HL-60 (cell line): ENCODE measurements at regions not wholly inside any gene's neighbourhood (a gene's known extent, or its start where the extent isn't known, plus 50 kb on each side); places are given as distances from the start of the nearest gene placed in this dataset.

Experiments used
- DNase-seq, 2 experiments: peaks; one replicate each; pipeline ENCODE4 v3.0.0-alpha.2; 2010 to 2020; ENCODE audit warnings: low read depth in 1 of 2, low spot score in 1 of 2
- H3K27ac ChIP-seq: fragments of 250-450 bp; sonication (Bioruptor Pico); replicated peaks from 2 replicates; pipeline ENCODE4 v1.5.1; 2020; ENCODE audit warnings: mild to moderate bottlenecking, moderate library complexity
- H3K27me3 ChIP-seq: fragments of 250-450 bp; sonication (Bioruptor Pico); 2 replicates; pipeline ENCODE4 v1.5.1; 2021; ENCODE audit warnings: mild to moderate bottlenecking, moderate library complexity; ENCODE audit not compliant: insufficient read depth, poor library complexity, severe bottlenecking
- H3K4me3 ChIP-seq: replicated peaks from 2 replicates; pipeline ENCODE4 v1.5.1; 2011; ENCODE audit warnings: mild to moderate bottlenecking, control low read depth, low read length; ENCODE audit not compliant: insufficient read depth
- CTCF ChIP-seq: IDR thresholded peaks from one replicate; pipeline ENCODE4 v1.5.1; 2011; ENCODE audit warnings: low read length, control low read depth, inconsistent platforms; ENCODE audit not compliant: insufficient read depth
- GABPA ChIP-seq: IDR thresholded peaks from 2 replicates; pipeline ENCODE4 v1.6.1; 2012; ENCODE audit warnings: low read depth
- POLR2AphosphoS5 ChIP-seq: IDR thresholded peaks from 2 replicates; pipeline ENCODE4 v1.6.1; 2012; ENCODE audit warnings: low read depth
- REST ChIP-seq: IDR thresholded peaks from 2 replicates; pipeline ENCODE4 v1.6.1; 2012; ENCODE audit warnings: low read depth; ENCODE audit not compliant: insufficient replicate concordance
- SPI1 ChIP-seq: IDR thresholded peaks from 2 replicates; pipeline ENCODE4 v1.6.1; 2012; ENCODE audit warnings: low read depth, mild to moderate bottlenecking, borderline replicate concordance

- TF ChIP-seq CTCF: no peak
- TF ChIP-seq SPI1: no peak
- TF ChIP-seq GABPA: no peak
- no peak for TF ChIP-seq REST
- TF ChIP-seq POLR2AphosphoS5: no peak
- Histone ChIP-seq H3K27me3 (no peaks in the 10 kb centered on the region), H3K27ac (no peak overlapping the region), H3K4me3 (no peak overlapping the region)
- DNase-seq: no peak
Measured at GRCh38 chr10:15459218-15459617, 88.1 kb upstream of the FAM171A1 start.

DNA sequence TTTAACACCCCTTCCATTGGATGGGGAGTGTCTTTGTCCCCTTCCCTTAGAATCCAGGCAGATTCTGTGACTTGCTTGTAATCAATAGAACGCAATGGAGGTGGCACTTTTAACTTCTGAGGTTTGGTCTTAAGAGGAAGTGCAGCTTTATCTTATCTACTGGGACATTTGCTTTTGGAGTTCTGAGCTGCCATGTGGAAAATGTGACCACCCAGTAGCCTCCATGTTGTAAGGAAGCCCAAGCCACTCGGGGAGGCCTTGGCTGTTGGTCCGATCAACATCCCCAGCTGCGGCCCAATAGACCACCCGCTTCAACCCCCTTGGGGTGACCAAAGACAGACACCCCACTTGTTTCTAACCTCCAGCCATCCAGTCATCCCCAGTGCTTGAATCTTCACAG, 86.3 kb upstream of the FAM171A1 start:
- Histone ChIP-seq H3K27me3 (no peaks in the 10 kb centered on the region), H3K27ac (no peak overlapping the region), H3K4me3 (no peak overlapping the region)
- TF ChIP-seq GABPA (no peak), SPI1 (no peak), POLR2AphosphoS5 (no peak), CTCF (no peak), REST (no peak)
- no peak for DNase-seq

- Histone ChIP-seq H3K27ac (no peak overlapping the region), H3K4me3 (no peak overlapping the region), H3K27me3 (no peaks in the 10 kb centered on the region)
- TF ChIP-seq CTCF (no peak), SPI1 (no peak), REST (no peak), POLR2AphosphoS5 (no peak), GABPA (no peak)
- no peak for DNase-seq
Measured at GRCh38 chr10:15455456-15455855, 84.4 kb upstream of the FAM171A1 start.
